ENCODE measurements at regions not wholly inside any gene's neighbourhood (a gene's known extent, or its start where the extent isn't known, plus 50 kb on each side); places are given as distances from the start of the nearest gene placed in this dataset.

DNA sequence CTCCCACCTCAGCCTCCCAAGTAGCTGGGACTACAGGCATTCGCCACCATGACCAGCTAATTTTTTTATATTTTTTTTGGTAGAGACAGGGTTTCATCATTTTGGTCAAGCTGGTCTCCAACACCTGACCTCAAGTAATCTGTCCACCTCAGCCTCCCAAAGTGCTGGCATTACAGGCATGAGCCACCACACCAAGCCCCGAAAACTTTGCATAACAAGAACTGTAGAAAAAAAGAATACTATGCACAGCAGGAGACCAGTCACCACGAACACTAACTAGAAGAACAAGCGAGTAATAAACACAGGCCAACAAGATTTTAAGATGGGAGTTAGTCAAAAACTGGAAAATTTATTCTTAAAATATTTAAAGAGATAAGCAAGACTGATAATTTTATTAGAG, 447.0 kb downstream of the ETV1 start:
- TF ChIP-seq, protein P1, sequence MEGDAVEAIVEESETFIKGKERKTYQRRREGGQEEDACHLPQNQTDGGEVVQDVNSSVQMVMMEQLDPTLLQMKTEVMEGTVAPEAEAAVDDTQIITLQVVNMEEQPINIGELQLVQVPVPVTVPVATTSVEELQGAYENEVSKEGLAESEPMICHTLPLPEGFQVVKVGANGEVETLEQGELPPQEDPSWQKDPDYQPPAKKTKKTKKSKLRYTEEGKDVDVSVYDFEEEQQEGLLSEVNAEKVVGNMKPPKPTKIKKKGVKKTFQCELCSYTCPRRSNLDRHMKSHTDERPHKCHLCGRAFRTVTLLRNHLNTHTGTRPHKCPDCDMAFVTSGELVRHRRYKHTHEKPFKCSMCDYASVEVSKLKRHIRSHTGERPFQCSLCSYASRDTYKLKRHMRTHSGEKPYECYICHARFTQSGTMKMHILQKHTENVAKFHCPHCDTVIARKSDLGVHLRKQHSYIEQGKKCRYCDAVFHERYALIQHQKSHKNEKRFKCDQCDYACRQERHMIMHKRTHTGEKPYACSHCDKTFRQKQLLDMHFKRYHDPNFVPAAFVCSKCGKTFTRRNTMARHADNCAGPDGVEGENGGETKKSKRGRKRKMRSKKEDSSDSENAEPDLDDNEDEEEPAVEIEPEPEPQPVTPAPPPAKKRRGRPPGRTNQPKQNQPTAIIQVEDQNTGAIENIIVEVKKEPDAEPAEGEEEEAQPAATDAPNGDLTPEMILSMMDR (IDR thresholded peaks at IDR 0.05): no peak
- TF ChIP-seq POLR2A (IDR thresholded peaks at IDR 0.05): no peak
- intact Hi-C loops (cut with DNase I; ENCODE audit: low total_unique reads): no loop called here
- no peak for DNase-seq (ENCODE audit: low spot score in 2 of 2)
- 85 to 91% methylated on average over 4 of the region's 4 CpGs for WGBS, 2 donors
- no peak overlapping the region for H3K4me3 ChIP-seq (ENCODE audit: low read depth, poor library complexity, severe bottlenecking)

DNA sequence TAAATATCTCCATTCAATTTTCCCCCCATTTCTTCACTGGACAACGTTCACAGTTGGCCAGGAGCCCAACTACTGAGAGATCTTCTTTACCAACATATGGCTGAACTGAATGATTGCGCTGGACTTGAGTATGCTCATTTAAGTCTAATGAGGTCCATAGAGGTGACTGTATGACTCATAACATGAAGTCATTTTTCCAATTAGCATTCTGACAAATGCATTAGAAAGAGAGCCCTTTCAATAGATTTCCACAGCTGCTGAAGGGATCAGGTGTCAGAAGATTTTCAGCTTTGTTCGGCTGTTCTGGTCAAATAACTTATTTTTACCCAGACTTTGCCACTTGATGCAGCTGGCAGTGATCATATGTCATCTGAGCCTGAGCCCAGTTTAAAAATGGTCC, 438.0 kb downstream of the ETV1 start:
- intact Hi-C loops (cut with DNase I; ENCODE audit: low total_unique reads): no loop called here
- DNase-seq (ENCODE audit: low spot score in 2 of 2): no peak
- H3K4me3 ChIP-seq (ENCODE audit: low read depth, poor library complexity, severe bottlenecking): no peak overlapping the region
- TF ChIP-seq, protein P1 (IDR thresholded peaks at IDR 0.05): no peak
- no peak for TF ChIP-seq POLR2A (IDR thresholded peaks at IDR 0.05)
- WGBS, 2 donors: 53 to 70% methylated on average over 3 of the region's 3 CpGs

DNA sequence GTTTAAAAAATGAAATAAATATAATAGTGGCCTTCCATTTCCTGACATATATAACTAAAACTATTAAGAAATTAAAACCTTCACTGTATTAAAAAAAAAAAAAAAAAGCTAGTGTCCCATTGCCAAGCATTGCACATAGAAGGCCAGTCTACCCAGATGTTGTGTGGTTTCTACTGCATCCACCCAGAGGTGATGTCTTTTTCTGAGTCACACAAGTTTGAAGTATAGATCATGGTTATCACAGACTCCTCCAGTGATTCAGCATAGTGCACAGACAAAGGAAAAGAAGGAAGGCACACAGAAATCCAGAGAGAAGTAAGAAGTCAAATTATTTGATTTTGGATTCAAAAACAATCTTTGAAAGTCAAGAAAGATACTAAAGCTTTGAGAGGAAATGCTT, 429.0 kb downstream of the ETV1 start:
- DNase-seq (ENCODE audit: low spot score in 2 of 2): no peak
- intact Hi-C loops (cut with DNase I; ENCODE audit: low total_unique reads): no loop called here
- no peak overlapping the region for H3K4me3 ChIP-seq (ENCODE audit: low read depth, poor library complexity, severe bottlenecking)
- no peak for TF ChIP-seq POLR2A (IDR thresholded peaks at IDR 0.05)
- TF ChIP-seq, protein P1 (IDR thresholded peaks at IDR 0.05): no peak

DNA sequence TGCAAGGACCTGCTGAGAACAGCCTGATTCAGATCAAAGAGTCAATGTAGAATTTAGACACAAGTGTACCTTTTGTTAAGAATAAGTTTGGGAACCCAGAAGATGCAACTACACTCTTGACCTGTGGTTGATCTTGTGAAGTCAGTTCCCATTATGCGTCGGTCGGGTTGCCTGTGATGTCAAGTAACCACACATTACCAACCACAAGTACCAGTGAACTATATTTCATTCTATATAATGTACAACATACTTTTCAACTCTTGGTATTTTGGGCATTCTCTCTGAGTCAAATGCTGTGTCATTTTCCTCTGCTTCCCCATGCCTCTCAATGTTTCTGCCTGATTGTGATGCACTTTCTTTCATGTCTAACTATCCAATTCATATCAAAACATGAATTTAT, 426.2 kb downstream of the ETV1 start:
- H3K4me3 ChIP-seq (ENCODE audit: low read depth, poor library complexity, severe bottlenecking): no peak overlapping the region
- TF ChIP-seq, protein P1 (IDR thresholded peaks at IDR 0.05): no peak
- TF ChIP-seq POLR2A (IDR thresholded peaks at IDR 0.05): no peak
- intact Hi-C loops (cut with DNase I; ENCODE audit: low total_unique reads): no loop called here
- no peak for DNase-seq (ENCODE audit: low spot score in 2 of 2)
- 77 to 82% methylated on average over 3 of the region's 3 CpGs for WGBS, 2 donors

DNA sequence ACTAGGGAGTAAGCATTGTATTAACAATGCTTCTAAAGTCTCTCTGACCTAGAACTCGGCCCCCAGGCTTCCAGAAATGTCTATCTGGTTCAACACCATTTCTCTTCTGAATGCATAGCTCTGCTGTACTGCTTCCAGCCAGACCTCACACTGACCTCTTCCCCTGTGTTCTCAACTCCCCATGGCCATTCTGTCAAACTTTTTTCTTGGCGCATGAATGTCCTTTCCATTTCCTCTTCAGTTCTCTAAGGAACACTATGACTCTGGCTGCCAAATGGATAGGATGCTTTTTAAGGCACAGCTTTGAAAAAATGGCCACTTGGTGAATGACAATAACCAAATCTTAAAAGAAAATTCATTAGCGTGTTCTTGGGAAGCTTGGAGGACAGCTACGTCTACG, 425.8 kb downstream of the ETV1 start:
- intact Hi-C loops (cut with DNase I; ENCODE audit: low total_unique reads): no loop called here
- TF ChIP-seq POLR2A (IDR thresholded peaks at IDR 0.05): no peak
- TF ChIP-seq, protein P1 (IDR thresholded peaks at IDR 0.05): no peak

DNA sequence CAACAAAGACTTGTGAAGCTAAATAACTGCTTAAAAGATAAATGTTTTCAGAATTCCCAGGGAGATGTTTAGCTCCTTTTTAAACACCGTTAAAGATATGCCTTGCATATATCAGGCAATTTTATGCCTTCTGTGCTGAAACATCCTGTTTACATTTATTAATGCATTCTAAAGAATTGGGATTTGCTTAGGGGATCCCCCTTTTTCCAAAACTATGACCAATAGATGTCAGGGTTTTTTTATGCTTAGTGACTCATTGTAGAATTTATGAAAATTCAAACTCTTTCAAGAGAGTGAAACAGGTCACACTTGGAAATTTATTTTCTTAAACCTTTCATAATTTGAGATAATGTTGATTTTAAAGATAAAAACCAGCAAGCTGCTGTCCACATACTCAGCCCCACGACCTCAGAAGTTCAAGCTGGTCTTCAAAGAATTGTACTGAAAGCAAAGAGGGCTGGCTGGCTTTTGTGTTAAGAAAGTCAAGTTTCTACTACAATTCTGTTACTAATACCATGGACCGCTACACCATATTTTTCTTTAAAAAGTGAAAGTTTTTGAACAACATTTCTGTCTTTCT, 411.8 kb downstream of the ETV1 start:
- intact Hi-C loops (cut with DNase I; ENCODE audit: low total_unique reads): no loop called here
- H3K4me3 ChIP-seq (ENCODE audit: low read depth, poor library complexity, severe bottlenecking): no peak overlapping the region
- TF ChIP-seq POLR2A (IDR thresholded peaks at IDR 0.05): no peak
- TF ChIP-seq, protein P1 (IDR thresholded peaks at IDR 0.05): no peak
- no peak for DNase-seq (ENCODE audit: low spot score in 2 of 2)
- WGBS, 2 donors: 60 to 67% methylated on average over 3 of the region's 3 CpGs

More for the DNA sequence above, 425.8 kb downstream of the ETV1 start:
- no peak for DNase-seq (ENCODE audit: low spot score in 2 of 2)
- 80 to 81% methylated on average over 5 of the region's 5 CpGs for WGBS, 2 donors
- no peak overlapping the region for H3K4me3 ChIP-seq (ENCODE audit: low read depth, poor library complexity, severe bottlenecking)
